Erythroblast (primary cell): ENCODE measurements at regions not wholly inside any gene's neighbourhood (a gene's known extent, or its start where the extent isn't known, plus 50 kb on each side); places are given as distances from the start of the nearest gene placed in this dataset.
"Not testable (repeated sequence)": the region's sequence is repeated elsewhere in the genome, so short reads cannot be mapped to it uniquely, and the experiment has no call there.

ENCODE experiments used
- DNase-seq, 2 experiments: peaks; one replicate each; lab custom pipeline; 2025; lab: John Stamatoyannopoulos, UW
- GATA1 ChIP-seq: IDR thresholded peaks from 2 replicates; pipeline ENCODE4 v1.6.1; 2011; ENCODE audit warnings: low read depth, mild to moderate bottlenecking, control low read depth, low read length, moderate library complexity
- POLR2A ChIP-seq: IDR thresholded peaks from 2 replicates; pipeline ENCODE4 v1.6.1; 2011; ENCODE audit warnings: mild to moderate bottlenecking, low read length

GRCh38 chr4:126647756-126648397 is 984.9 kb upstream of the INTU start:
- DNase-seq = no peak
- TF ChIP-seq POLR2A = no peak
- no peak for TF ChIP-seq GATA1

- TF ChIP-seq GATA1 (no peak), POLR2A (no peak)
These were observed 974.3 kb upstream of the INTU start for GRCh38 chr4:126658411-126658810.

GRCh38 chr4:126661194-126661593 is 971.6 kb upstream of the INTU start:
- DNase-seq = no peak
- TF ChIP-seq GATA1 (no peak), POLR2A (no peak)

More at GRCh38 chr4:126658411-126658810, 974.3 kb upstream of the INTU start:
- no peak for DNase-seq

GRCh38 chr4:126664839-126665238 is 967.9 kb upstream of the INTU start:
- no peak for TF ChIP-seq POLR2A
- no peak for TF ChIP-seq GATA1
- no peak for DNase-seq

- not testable (repeated sequence) for DNase-seq
These were observed 962.7 kb upstream of the INTU start for GRCh38 chr4:126670038-126670437.

GRCh38 chr4:126678618-126679017 is 954.1 kb upstream of the INTU start:
- no peak for TF ChIP-seq POLR2A
- TF ChIP-seq GATA1 = no peak
- no peak for DNase-seq

- no peak for DNase-seq
- TF ChIP-seq GATA1 = no peak
- no peak for TF ChIP-seq POLR2A
These were observed 953.5 kb upstream of the INTU start for GRCh38 chr4:126679303-126679702.

- TF ChIP-seq POLR2A (no peak), GATA1 (no peak)
- no peak for DNase-seq
These were observed 950.5 kb upstream of the INTU start for GRCh38 chr4:126682250-126682649.

- no peak for TF ChIP-seq GATA1
- no peak for TF ChIP-seq POLR2A
- no peak for DNase-seq
These were observed 946.3 kb upstream of the INTU start for GRCh38 chr4:126686491-126686890.

- DNase-seq = no peak
- TF ChIP-seq GATA1 = no peak
- TF ChIP-seq POLR2A = no peak
These were observed 945.0 kb upstream of the INTU start for GRCh38 chr4:126687655-126688358.

GRCh38 chr4:126691797-126692196 is 941.0 kb upstream of the INTU start:
- no peak for TF ChIP-seq POLR2A
- TF ChIP-seq GATA1 = no peak
- no peak for DNase-seq

GRCh38 chr4:126697748-126698147 is 935.0 kb upstream of the INTU start:
- no peak for TF ChIP-seq GATA1
- TF ChIP-seq POLR2A = no peak
- no peak for DNase-seq

- no peak for DNase-seq
- TF ChIP-seq GATA1 (no peak), POLR2A (no peak)
These were observed 934.5 kb upstream of the INTU start for GRCh38 chr4:126698224-126698623.

GRCh38 chr4:126701756-126702155 is 931.0 kb upstream of the INTU start:
- no peak for TF ChIP-seq GATA1
- no peak for TF ChIP-seq POLR2A
- DNase-seq = no peak

- no peak for TF ChIP-seq POLR2A
- no peak for DNase-seq
These were observed 930.0 kb upstream of the INTU start for GRCh38 chr4:126702747-126703146.

- no peak for DNase-seq
- TF ChIP-seq GATA1 (no peak), POLR2A (no peak)
These were observed 927.5 kb upstream of the INTU start for GRCh38 chr4:126705266-126705665.
